OCI-LY3 (cell line): ENCODE measurements at regions not wholly inside any gene's neighbourhood (a gene's known extent, or its start where the extent isn't known, plus 50 kb on each side); places are given as distances from the start of the nearest gene placed in this dataset.

Experiments
- H2AFZ ChIP-seq: fragments of 200-600, 300-600 bp; shearing (Covaris generic); 2 replicates; pipeline ENCODE4 v1.6.0; 2014; ENCODE audit warnings: antibody characterized with exemption, low read depth, low read length
- H3K27ac ChIP-seq: fragments of 200-600, 300-600 bp; sonication (generic); 2 replicates; pipeline ENCODE4 v1.5.1; 2014; ENCODE audit warnings: mild to moderate bottlenecking, low read length, moderate library complexity, mixed read lengths
- H3K27me3 ChIP-seq: fragments of 200-600, 300-600 bp; sonication (generic); 2 replicates; pipeline ENCODE4 v1.6.1; 2014; ENCODE audit warnings: low read depth, low read length, mixed read lengths
- H3K36me3 ChIP-seq: fragments of 200-600, 300-600 bp; sonication (generic); replicated peaks from 2 replicates; pipeline ENCODE3; 2014; ENCODE audit warnings: low read depth, low read length, mixed read lengths
- H3K4me1 ChIP-seq: fragments of 300-600, 200-600 bp; sonication (generic); 2 replicates; pipeline ENCODE4 v1.6.1; 2014; ENCODE audit warnings: low read length, mixed read lengths
- H3K4me2 ChIP-seq: fragments of 200-600, 300-600 bp; sonication (generic); 2 replicates; pipeline ENCODE4 v1.6.1; 2014; ENCODE audit warnings: low read length, mixed read lengths
- H3K4me3 ChIP-seq: fragments of 300-600, 200-600 bp; sonication (generic); 2 replicates; pipeline ENCODE4 v1.5.1; 2014; ENCODE audit warnings: antibody characterized with exemption, mild to moderate bottlenecking, low read length, moderate library complexity
- H3K79me2 ChIP-seq: fragments of 300-600, 200-600 bp; shearing (Covaris generic); 2 replicates; pipeline ENCODE4 v1.6.1; 2014; ENCODE audit warnings: mild to moderate bottlenecking, low read length, mixed read lengths
- H3K9ac ChIP-seq: fragments of 300-600, 200-600 bp; shearing (Covaris generic); 2 replicates; pipeline ENCODE4 v1.6.0; 2014; ENCODE audit warnings: mild to moderate bottlenecking, low read length, moderate library complexity
- H3K9me3 ChIP-seq: fragments of 200-600, 300-600 bp; shearing (Covaris generic); 2 replicates; pipeline ENCODE4 v1.6.1; 2014; ENCODE audit warnings: low read length, mixed read lengths; ENCODE audit not compliant: insufficient read depth
- H4K20me1 ChIP-seq: fragments of 200-600, 300-600 bp; sonication (generic); 2 replicates; pipeline ENCODE4 v1.6.1; 2016; ENCODE audit warnings: low read length, mixed read lengths; ENCODE audit not compliant: insufficient read depth
- EZH2phosphoT487 ChIP-seq: fragments of 200-600 bp; shearing (Covaris generic); IDR thresholded peaks from 2 replicates; pipeline ENCODE4 v1.6.1; 2018; ENCODE audit warnings: antibody characterized with exemption, mixed run types, low read depth
- TF ChIP-seq, protein P1 (sequence below): fragments of 200-600, 300-600 bp; sonication (generic); IDR thresholded peaks from 2 replicates; pipeline ENCODE4 v1.5.1; 2014; ENCODE audit warnings: antibody characterized with exemption, low read length, low read depth

DNA sequence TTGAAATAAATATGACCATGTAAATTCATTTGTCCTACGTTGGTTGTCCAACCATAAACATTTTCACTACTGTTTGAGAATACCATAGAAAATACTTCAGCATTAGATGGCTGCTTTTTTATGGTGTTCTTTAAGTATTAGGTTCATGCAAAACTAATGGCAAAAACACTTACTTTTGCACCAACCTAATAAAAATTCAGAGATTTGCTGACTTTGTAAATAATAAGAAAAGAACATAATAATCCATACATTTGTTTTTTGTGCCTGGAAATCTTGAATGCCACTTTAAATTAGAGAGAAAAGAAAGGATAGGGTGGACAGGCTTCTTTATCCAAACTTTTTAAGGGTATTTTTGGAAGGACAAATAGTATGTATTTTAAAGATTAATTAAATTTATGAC, 719.7 kb upstream of the TYRP1 start:
- H3K27me3 ChIP-seq, result no peaks in the 10 kb centered on the region
- H3K4me3 ChIP-seq, result no peak overlapping the region
- H3K36me3 ChIP-seq, result no peaks in the 10 kb centered on the region
- H3K27ac ChIP-seq, result no peak overlapping the region
- H4K20me1 ChIP-seq, result no peaks in the 10 kb centered on the region
- TF ChIP-seq, protein P1, sequence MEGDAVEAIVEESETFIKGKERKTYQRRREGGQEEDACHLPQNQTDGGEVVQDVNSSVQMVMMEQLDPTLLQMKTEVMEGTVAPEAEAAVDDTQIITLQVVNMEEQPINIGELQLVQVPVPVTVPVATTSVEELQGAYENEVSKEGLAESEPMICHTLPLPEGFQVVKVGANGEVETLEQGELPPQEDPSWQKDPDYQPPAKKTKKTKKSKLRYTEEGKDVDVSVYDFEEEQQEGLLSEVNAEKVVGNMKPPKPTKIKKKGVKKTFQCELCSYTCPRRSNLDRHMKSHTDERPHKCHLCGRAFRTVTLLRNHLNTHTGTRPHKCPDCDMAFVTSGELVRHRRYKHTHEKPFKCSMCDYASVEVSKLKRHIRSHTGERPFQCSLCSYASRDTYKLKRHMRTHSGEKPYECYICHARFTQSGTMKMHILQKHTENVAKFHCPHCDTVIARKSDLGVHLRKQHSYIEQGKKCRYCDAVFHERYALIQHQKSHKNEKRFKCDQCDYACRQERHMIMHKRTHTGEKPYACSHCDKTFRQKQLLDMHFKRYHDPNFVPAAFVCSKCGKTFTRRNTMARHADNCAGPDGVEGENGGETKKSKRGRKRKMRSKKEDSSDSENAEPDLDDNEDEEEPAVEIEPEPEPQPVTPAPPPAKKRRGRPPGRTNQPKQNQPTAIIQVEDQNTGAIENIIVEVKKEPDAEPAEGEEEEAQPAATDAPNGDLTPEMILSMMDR, result no peak
- TF ChIP-seq EZH2phosphoT487, result no peak
- no peaks in the 10 kb centered on the region for H3K79me2 ChIP-seq
- H3K4me2 ChIP-seq, result no peak overlapping the region
- no peak overlapping the region for H2AFZ ChIP-seq
- no peaks in the 10 kb centered on the region for H3K9me3 ChIP-seq
- no peak overlapping the region for H3K9ac ChIP-seq
- H3K4me1 ChIP-seq, result no peaks in the 10 kb centered on the region

DNA sequence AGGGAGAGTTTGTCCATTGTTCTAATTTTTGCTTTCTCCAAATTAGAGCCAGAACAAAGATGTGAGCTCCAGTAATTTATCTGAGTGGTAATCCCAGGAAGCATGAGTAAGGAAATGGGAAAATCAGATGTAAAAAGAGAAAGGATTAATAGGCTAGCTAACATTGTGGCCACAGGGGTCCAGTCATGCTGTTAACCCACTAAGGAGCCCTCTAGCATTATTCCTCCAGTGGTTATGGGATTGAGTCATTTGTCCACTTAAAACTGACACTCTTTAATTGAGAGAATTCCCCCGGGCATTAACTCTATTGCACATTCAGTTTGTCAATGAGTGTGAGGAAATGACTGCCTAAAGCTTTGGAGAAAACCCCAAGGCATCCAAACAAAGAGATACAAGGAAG, 700.3 kb upstream of the TYRP1 start:
- no peak overlapping the region for H3K4me3 ChIP-seq
- no peaks in the 10 kb centered on the region for H3K27me3 ChIP-seq
- H3K27ac ChIP-seq, result no peak overlapping the region
- no peak overlapping the region for H2AFZ ChIP-seq
- H3K79me2 ChIP-seq, result no peaks in the 10 kb centered on the region
- TF ChIP-seq, protein P1, result no peak
- no peak overlapping the region for H3K4me2 ChIP-seq
- H3K9ac ChIP-seq, result no peak overlapping the region
- no peaks in the 10 kb centered on the region for H3K36me3 ChIP-seq
- no peaks in the 10 kb centered on the region for H3K9me3 ChIP-seq
- H4K20me1 ChIP-seq, result no peaks in the 10 kb centered on the region
- no peaks in the 10 kb centered on the region for H3K4me1 ChIP-seq

DNA sequence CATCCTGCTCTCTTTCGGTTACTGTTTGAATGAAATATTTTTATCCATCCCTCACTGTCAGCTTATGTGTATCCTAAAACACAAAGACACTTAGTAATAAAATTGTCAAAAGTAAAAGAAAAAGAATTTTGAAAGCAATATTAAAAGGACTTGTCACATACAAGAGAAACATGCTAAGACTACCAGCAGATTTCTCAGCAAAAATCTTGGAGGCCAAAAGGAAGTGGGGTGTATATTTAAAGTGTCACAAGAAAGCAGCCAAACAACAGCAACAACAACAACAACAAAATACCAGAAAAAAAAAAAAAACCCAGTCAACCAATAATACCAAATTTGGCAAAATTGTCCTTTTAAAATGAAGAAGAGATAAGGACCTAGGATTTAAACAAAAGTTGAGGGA, 678.7 kb upstream of the TYRP1 start:
- Histone ChIP-seq H3K27me3 (no peaks in the 10 kb centered on the region), H3K4me1 (no peaks in the 10 kb centered on the region), H3K4me3 (no peak overlapping the region), H3K27ac (no peak overlapping the region), H3K79me2 (no peaks in the 10 kb centered on the region), H4K20me1 (no peaks in the 10 kb centered on the region), H2AFZ (no peak overlapping the region), H3K36me3 (no peaks in the 10 kb centered on the region), H3K9me3 (no peaks in the 10 kb centered on the region), H3K4me2 (no peak overlapping the region), H3K9ac (no peak overlapping the region)
- TF ChIP-seq, protein P1, result no peak
- TF ChIP-seq EZH2phosphoT487, result no peak

DNA sequence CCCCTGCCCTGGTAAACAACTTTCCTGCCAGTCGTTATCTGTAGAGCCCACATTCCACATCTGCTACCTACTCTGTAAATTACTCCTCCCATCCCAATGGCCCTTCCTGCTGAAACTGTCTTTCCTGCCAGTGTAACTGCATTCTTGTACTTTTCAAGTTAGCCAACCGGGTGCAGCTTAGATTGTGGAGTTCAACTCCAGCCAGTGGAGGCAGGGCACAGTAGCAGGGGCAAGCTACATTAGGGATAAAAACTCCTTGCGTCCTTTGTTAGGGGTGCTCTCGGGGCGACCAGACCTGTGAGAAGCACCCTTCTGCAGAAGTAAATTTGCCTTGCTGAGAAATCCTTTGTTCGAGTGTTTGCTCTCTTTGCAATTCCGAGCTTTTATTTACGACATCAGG, 639.0 kb upstream of the TYRP1 start:
- H3K79me2 ChIP-seq, result no peaks in the 10 kb centered on the region
- no peaks in the 10 kb centered on the region for H3K4me1 ChIP-seq
- H3K36me3 ChIP-seq, result no peaks in the 10 kb centered on the region
- TF ChIP-seq EZH2phosphoT487, result no peak
- TF ChIP-seq, protein P1, result no peak
- no peak overlapping the region for H3K4me2 ChIP-seq
- H3K27ac ChIP-seq, result no peak overlapping the region
- no peaks in the 10 kb centered on the region for H3K27me3 ChIP-seq
- no peak overlapping the region for H2AFZ ChIP-seq
- peaks cover 17% of the 10 kb centered on the region; the same call in 1 of the 2 replicates for H3K9me3 ChIP-seq
- H3K4me3 ChIP-seq, result no peak overlapping the region
- H4K20me1 ChIP-seq, result no peaks in the 10 kb centered on the region
- H3K9ac ChIP-seq, result no peak overlapping the region
